Epithelial cell of esophagus (primary cell): ENCODE measurements at regions not wholly inside any gene's neighbourhood (a gene's known extent, or its start where the extent isn't known, plus 50 kb on each side); places are given as distances from the start of the nearest gene placed in this dataset.

Source experiments
- DNase-seq: peaks from one replicate; pipeline ENCODE4 v3.0.0; 2010; ENCODE audit warnings: low read depth
- H3K4me3 ChIP-seq: 2 replicates; pipeline ENCODE4 v1.5.1; 2011; ENCODE audit warnings: mild to moderate bottlenecking, low read length, control low read depth
- CTCF ChIP-seq: IDR thresholded peaks from 2 replicates; pipeline ENCODE4 v1.5.1; 2011; ENCODE audit warnings: low read depth, mild to moderate bottlenecking, low read length, control low read depth, inconsistent platforms; ENCODE audit not compliant: insufficient read depth; ENCODE audit errors: missing control alignments

GRCh38 chr3:25229586-25229985 lies 198.5 kb upstream of the RARB start:
- no peak overlapping the region for H3K4me3 ChIP-seq
- no peak for DNase-seq
- TF ChIP-seq CTCF: no peak

- H3K4me3 ChIP-seq: no peak overlapping the region
- DNase-seq: no peak
- TF ChIP-seq CTCF: no peak
Observed at GRCh38 chr3:25235031-25235430, 193.0 kb upstream of the RARB start.

- no peak overlapping the region for H3K4me3 ChIP-seq
- no peak for TF ChIP-seq CTCF
- DNase-seq: no peak
Observed at GRCh38 chr3:25235466-25235865, 192.6 kb upstream of the RARB start.

DNA sequence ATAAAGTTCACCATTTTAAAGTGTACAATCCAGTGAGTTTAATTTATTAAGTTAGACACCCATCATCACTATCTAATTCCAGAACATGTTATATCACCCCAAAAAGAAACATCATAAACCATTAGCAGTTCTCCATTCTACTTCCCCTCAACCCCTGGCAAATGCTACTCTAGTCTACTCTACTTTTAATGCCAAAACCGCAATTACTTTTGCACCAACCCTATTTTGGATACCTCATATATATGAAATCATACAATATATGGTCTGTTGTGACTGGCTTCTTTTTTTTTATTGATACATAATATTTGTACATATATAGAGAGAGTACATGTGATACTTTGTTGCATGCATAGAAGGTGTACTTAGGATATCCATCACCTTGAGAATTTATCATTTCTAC lies 190.5 kb upstream of the RARB start:
- TF ChIP-seq CTCF: no peak
- no peak overlapping the region for H3K4me3 ChIP-seq

GRCh38 chr3:25239042-25239441 lies 189.0 kb upstream of the RARB start:
- no peak for DNase-seq
- no peak for TF ChIP-seq CTCF
- H3K4me3 ChIP-seq: no peak overlapping the region

More for the DNA sequence above, 190.5 kb upstream of the RARB start:
- no peak for DNase-seq

GRCh38 chr3:25246913-25247312 lies 181.2 kb upstream of the RARB start:
- H3K4me3 ChIP-seq: no peak overlapping the region
- TF ChIP-seq CTCF: no peak
- no peak for DNase-seq

DNA sequence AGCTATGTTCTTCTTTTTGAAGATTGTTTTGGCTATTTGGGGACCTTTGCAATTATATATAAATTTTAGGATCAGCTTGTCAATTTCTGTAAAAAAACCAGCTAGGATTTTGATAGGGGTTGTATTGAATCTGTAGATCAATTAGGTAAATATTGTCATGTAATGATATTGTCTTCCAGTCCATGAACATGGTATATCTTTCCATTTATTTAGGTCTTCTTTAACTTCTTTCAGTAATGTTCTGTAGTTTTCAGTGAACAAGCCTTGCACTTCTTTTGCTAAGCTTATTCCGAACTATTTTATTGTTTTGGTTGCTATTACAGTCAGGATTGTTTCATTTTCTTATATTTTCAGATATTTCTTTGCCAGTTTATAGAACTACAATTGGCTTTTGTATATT lies 175.8 kb upstream of the RARB start:
- no peak for TF ChIP-seq CTCF
- H3K4me3 ChIP-seq: no peak overlapping the region
- no peak for DNase-seq
